ENCODE measurements at regions not wholly inside any gene's neighbourhood (a gene's known extent, or its start where the extent isn't known, plus 50 kb on each side); places are given as distances from the start of the nearest gene placed in this dataset.

DNA sequence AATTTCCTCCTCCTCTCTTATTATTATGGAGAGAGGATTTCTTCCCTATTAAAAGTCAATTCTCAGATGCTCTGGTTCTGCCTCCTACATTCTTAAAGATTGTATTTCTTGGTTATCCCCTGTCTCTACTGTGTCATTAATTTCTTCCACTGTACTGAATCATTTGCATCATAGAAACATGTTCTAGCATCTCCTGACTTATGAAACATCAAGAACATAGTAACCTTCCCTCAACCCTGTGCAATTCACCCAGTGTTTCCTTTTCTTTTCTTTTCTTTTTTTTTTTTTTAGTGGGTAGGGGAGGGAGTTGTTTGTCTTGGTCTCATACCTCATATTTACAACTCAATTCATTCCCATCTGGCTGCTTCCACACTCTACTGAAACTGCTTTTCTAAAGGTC lies 288.0 kb upstream of the PLET1 start:
- DNase-seq = no peak

- no peak for DNase-seq
Observed at GRCh38 chr11:112553205-112553731, 292.6 kb upstream of the PLET1 start.

DNA sequence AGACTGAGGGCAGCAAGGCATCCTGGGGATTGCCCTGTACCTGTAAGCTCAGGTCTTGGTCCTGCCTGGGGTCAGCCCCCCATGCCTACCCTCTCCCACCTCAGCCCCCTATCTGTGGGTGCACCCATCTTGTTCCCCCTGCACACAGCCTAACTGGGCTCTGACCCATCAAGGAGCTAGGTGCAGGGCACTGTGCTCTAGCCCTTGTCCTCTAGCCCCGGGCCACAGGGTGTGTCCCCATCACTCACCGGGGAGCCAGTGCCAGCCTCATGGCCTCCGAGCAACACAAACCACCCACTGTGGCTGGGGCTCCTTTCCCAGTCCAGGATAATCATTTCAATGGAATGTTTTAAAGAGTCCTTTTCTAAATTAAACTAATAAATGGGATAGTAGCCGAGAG lies 293.9 kb upstream of the PLET1 start:
- no peak for DNase-seq

GRCh38 chr11:112555491-112556364 lies 295.1 kb upstream of the PLET1 start:
- peak; percentile 69 for DNase-seq

DNA sequence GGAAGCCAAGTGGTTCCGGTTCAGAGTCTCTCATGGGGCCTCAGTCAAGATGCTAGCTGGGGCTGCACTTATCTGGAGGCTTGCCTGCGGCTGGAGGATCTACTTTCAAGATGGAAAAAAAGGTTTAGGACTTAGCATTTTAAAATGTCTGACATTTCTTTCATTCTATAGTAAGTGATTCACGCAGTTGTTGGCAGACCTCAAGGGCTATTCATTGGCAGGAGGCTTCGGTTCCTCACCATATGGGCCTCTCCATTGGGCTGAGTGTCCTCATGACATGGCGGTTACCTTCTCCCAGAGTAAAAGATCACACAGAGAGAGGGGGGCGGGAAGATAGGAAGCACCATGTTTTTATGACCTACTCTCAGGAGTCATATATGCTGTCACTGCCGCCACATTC lies 298.0 kb upstream of the PLET1 start:
- DNase-seq = no peak

DNA sequence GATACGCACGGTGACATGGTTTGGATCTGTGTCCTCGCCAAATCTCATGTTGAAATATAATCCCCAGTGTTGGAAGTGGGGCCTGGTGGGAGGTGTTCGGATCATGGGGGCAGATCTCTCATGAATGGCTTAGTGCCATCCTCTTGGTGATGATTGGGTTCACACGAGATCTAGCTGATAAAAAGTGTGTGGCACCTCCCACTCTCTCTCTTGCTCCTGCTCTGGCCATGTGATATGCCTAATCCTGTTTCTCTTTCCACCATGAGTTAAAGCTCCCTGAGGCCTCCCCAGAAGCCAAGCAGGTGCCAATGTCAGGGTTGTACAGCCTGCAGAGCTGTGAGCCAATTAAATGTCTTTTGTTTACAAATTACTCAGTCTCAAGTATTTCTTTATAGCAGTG lies 303.1 kb upstream of the PLET1 start:
- DNase-seq = no peak

- no peak for DNase-seq
Observed at GRCh38 chr11:112564228-112564955, 303.7 kb upstream of the PLET1 start.

- no peak for DNase-seq
Observed at GRCh38 chr11:112565551-112565950, 304.9 kb upstream of the PLET1 start.

DNA sequence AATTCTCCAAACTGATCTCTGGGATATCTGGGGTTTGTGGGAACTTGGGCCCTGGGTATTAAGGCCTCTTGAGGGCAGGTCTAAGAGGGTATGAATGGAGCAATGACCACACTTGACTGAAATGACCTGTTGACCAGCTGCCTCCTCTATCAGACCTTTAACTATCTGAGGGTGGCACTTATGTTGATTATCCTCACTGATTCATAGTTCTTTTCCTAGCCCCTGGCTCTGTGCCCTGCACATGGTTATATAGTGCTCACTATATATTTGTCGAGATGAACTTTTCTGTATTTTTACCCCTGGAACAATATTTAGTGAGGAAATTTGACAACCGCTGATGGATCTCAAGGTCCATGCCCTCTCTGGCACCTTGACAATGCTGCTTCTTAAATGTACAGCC lies 305.5 kb upstream of the PLET1 start:
- no peak for DNase-seq

DNA sequence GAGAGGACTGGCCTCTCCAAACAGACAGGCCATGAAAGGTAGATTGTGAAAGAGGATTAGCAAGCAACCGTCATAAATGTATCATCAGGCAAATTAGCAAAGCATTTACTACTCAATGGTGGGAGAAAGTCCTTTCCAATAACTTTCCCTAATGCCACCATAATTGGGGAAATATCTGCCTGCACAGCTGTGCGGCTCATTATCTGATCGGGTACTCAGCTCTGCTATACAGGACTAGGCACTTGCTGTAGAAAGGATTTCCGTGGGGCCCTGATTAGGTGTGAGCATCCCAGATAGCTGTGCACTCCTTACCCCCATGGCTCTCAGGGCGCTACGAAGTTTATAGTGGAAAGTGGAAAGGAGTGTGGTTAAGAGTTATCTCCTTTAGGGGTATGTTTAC lies 309.7 kb upstream of the PLET1 start:
- no peak for DNase-seq

GRCh38 chr11:112579282-112579681 lies 318.6 kb upstream of the PLET1 start:
- no peak for DNase-seq

GRCh38 chr11:112580864-112581263 lies 320.2 kb upstream of the PLET1 start:
- DNase-seq = no peak

- no peak for DNase-seq
Observed at GRCh38 chr11:112581747-112582146, 321.1 kb upstream of the PLET1 start.

- DNase-seq = no peak
Observed at GRCh38 chr11:112582366-112582765, 321.7 kb upstream of the PLET1 start.

DNA sequence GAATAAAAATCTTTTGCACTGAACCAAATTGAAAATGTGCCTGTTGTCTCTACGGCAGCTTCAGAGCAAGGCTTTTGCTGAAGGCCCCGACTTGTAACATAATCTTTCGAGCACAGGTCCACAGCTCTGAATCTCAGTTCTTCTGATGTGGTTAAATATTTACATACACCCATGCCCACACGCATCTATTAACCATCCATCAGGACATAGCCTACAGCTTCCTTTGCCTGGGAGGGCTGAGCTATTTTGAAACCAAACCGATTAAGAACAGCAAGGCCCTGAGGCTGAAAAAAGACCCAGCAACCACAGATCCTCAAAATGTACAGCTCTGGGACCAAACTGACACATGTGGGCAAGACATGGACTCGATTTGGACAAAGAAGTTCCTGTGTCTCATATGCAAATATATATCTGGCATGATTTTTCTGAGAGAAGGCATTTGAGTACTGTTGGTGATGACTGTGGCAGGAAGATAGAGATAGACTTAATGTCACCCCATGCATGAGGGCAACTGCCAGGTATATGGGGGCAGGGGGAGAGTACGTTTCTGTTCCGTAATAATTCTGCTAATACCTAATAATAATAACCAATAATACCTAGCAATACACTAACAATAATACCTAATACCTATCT lies 322.7 kb upstream of the PLET1 start:
- DNase-seq = no peak

GRCh38 chr11:112584672-112585071 lies 324.0 kb upstream of the PLET1 start:
- peak; percentile 7 for DNase-seq

GRCh38 chr11:112587664-112588063 lies 327.0 kb upstream of the PLET1 start:
- DNase-seq = no peak

- peak; percentile 91 for DNase-seq
Observed at GRCh38 chr11:112588252-112588694, 327.6 kb upstream of the PLET1 start.

DNA sequence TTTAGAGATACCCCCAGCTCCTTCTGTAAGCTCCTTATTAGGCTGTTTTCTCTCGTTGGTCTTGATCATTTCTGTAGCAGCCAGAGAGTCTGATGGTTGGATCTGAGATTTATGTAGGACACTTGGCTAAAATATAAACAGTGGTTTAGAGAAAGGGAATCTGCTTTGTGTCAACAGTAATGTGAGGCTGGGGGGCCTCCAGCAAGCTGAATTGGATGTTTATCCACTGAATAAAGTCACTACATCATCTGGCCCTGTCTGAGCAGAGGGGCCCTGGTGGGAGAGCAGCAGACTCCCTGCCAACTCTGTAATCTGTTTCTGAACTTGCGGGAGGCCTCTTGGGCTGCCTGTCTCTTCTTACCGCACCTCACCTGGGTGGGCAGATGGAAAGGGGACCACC lies 328.5 kb upstream of the PLET1 start:
- DNase-seq = no peak

DNA sequence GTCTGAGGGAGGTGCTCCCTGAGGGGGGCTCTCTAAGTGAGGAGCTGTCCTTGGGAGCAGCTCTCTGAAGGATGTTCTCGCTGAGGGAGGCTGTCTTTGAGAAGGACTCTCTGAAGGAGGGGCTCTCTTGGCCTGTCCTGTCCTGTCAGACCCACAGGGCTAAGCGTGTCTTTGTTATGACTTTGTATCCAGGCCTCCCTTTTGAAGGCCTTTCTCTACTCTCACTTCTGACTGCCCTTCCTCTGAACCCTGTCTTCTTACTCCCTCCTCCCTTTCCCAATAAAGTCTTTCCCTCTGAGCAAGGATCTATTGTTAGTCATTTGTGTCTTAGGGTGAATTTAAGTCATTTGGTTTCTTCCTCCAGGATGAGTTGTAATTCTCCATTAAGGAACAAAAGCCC lies 330.1 kb upstream of the PLET1 start:
- no peak for DNase-seq

DNA sequence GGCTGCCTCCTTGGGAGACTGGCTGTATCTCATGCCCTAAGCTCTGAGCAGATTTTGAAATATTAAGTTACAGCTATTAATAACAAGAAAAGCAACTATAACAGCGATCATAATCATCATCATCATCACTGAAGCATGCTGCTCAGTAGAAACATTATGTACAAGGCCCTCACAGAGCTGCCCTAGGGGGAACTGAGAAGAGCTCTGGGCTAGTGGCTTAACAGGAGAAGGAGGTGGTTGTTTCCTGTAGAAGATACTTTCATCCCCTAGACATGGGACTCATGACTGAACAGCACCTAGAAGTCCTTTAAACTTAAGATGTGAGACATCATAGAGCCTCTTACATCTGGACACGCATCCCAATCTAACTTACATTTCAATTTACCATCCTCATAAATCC lies 332.8 kb upstream of the PLET1 start:
- DNase-seq = no peak

DNA sequence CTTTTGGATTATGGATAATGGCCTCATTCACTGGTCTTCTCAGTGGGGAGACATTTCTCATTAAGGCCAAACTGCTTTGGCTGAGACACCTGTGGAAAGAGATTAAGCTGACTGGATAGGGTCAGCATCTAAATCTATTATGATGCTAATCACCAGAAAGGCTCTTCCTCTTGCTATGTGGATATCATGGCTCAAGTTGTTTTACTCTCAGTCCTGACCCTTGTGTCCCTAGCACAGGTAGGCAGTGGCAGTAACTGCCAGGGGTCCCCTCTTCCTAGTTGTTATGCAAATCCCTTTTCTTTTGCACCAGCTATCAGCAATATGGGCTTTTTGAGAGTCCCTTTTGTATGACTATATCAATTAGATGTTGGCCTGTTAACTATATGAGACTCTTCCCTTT lies 335.7 kb upstream of the PLET1 start:
- no peak for DNase-seq

GRCh38 chr11:112597286-112597790 lies 336.7 kb upstream of the PLET1 start:
- DNase-seq = no peak
